ENCODE measurements at regions not wholly inside any gene's neighbourhood (a gene's known extent, or its start where the extent isn't known, plus 50 kb on each side); places are given as distances from the start of the nearest gene placed in this dataset.

DNA sequence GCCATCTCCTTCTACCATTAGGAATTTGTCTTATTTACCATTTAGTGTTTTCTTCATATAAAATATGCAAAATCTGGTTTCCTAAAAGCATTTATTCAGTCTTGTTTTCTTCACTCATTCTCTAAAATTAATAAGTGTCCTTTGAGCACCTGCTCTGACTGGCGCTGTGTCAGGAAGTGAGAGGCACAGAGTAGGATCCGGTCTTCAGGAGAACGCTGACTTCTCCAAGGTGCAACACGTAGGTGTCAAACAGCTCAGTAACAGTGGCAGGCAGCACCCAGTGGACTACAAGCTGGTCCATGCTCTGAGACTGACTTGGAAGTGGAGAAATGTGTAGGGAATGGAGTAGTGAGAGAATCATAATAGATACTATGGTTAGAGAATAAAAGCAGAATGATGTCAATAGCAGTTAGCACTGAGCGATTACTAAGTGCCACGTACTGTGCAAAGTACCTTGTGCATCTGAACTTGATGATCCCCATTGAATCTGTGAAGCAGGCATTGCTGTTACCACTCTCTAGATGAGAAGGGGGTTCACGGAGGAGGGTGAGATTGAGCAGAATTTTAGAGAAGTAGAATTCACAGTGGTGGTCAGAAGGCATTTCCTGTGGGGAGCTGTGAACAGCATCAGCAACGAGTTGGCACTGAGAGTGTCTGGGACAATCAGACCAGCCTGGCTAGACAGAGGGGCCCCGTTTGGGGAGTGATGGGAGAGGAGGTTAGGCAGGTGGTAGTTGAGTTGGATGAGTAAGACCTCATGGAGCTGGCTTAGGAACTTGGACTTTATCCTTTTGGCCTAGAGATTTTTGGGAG lies 569.8 kb downstream of the QKI start:
- no peak for DNase-seq

DNA sequence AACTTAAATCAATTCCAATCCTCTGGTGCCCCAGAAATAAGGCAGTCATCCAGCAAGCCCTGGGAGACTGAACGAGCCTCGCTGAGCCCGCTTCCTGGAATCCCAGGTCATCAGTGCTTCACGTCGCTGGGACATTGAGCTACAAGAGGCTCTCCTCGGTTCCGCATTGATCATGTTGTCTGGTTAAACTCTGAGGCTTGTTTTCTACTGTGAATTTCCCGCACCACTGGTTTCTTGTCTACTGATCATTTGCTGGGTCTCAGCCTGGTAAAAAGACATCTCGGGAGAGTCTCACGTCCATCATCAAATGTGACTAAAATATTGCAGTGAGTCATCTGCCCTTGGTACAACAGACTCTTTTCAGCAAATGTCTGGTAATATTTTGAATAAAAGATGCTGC lies 569.2 kb downstream of the QKI start:
- no peak for DNase-seq

DNA sequence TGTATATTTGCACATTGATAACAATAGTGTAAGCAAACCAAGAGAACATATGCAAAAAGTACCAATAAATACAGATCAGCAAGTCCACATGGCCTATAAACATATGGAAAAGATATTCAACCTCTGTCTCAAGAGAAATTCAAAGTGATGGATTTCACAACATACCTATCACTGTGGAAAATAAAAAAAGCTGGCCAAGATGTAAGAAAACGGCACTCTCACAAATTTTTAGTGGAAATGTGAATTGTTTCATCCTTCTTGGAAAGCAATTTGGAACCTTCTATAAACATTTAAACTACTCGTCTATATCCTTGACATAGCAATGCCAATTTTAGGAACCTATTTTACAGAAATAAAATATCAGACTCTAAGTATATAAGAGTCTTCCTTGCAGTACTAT lies 559.8 kb downstream of the QKI start:
- no peak for DNase-seq

GRCh38 chr6:163971841-163972838 lies 557.6 kb downstream of the QKI start:
- DNase-seq = no peak

GRCh38 chr6:163970846-163971564 lies 556.5 kb downstream of the QKI start:
- no peak for DNase-seq

DNA sequence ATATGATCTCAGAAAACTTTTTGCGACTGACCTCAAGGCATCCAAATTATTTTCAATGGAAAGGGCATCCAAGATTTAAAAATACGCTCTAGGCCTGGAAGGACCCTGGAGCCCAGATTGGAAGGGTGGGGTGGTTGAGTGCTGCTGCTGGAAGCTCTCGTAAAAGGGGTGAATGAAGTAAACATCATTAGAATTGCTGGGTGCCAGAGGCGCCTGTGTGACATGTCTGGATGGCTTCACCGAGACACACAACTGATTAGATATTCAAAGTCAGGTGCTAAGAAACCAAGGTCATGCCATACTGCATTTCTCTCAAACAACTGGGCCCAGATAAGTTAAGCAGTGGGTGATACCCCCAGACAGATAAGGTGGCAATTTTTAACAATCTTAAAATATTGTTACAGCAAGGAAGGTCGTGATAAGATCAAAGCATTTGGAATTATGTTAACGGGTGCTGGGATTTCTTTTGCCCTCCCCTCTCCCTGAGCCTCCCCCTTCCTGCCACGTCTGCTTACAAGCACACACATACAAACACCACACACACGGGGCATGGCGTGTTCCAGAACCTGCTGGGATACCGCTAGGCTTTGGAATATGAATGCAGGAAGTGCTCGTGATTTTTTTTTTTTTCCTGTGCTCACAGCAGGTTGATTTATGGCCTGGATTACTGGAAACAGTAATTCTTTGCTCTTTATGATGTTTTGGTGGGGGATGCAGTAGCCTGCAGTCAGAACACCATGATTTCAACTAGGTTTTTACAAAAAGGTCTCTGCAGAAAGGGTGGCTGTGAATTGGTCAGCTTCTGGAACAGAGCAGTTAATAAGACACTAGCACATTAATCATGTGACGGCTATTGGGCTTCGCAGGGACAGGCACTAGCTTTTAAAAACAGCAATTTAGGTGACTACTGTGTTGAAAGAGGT lies 551.2 kb downstream of the QKI start:
- peak; percentile 70 for DNase-seq

GRCh38 chr6:163964789-163965188 lies 550.3 kb downstream of the QKI start:
- no peak for DNase-seq

GRCh38 chr6:163963205-163964120 lies 548.9 kb downstream of the QKI start:
- no peak for DNase-seq

GRCh38 chr6:163962627-163963117 lies 548.2 kb downstream of the QKI start:
- no peak for DNase-seq

GRCh38 chr6:163960128-163960527 lies 545.6 kb downstream of the QKI start:
- no peak for DNase-seq

- no peak for DNase-seq
Observed at GRCh38 chr6:163958646-163959045, 544.1 kb downstream of the QKI start.

- DNase-seq = peak; percentile 70
Observed at GRCh38 chr6:163956571-163957407, 542.3 kb downstream of the QKI start.

- DNase-seq = no peak
Observed at GRCh38 chr6:163955756-163956155, 541.2 kb downstream of the QKI start.

- no peak for DNase-seq
Observed at GRCh38 chr6:163955096-163955495, 540.6 kb downstream of the QKI start.

DNA sequence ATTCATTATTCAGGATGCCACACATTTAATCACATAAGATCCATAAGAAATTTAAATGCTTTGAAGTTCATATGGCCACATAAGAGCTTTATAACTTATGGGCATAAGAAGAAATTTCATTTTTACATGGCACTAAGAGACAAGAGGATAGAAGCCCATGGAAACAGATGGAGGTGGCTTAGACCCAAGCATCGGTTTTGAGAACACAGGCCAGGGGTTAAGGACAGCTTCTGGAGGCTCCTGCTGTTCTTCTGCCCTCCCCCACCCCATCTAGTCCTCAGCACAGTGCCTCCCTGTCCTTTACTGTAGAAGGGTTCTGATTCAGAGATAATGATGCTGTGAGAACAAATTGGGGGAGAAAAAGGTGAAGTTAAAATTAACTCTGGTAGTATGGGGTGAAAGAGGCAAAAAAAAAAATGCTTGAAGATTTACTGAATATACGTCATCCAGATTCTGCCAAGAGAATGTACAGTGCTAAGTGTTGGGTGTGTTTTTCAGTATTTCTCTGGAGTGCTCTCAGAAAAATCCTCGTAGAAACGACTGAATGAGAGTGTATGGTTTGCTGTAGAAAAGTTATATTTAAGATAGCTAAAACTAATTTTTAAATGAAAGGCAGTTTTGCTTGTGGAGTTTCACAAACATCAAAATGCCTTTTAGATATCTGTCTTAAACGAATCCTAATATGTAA lies 539.7 kb downstream of the QKI start:
- DNase-seq = no peak

GRCh38 chr6:163952005-163952404 lies 537.5 kb downstream of the QKI start:
- DNase-seq = no peak

GRCh38 chr6:163951326-163951725 lies 536.8 kb downstream of the QKI start:
- no peak for DNase-seq

GRCh38 chr6:163950159-163950558 lies 535.6 kb downstream of the QKI start:
- DNase-seq = no peak
